HG02943 (cell line): ENCODE measurements at regions not wholly inside any gene's neighbourhood (a gene's known extent, or its start where the extent isn't known, plus 50 kb on each side); places are given as distances from the start of the nearest gene placed in this dataset.

Experiments used
- ATAC-seq: cut with Tn5 transposase; IDR thresholded peaks from one replicate; pipeline ENCODE4 v1.9.1; 2021; ENCODE audit warnings: mild to moderate bottlenecking, low read depth, moderate library complexity; ENCODE audit not compliant: unreplicated experiment

DNA sequence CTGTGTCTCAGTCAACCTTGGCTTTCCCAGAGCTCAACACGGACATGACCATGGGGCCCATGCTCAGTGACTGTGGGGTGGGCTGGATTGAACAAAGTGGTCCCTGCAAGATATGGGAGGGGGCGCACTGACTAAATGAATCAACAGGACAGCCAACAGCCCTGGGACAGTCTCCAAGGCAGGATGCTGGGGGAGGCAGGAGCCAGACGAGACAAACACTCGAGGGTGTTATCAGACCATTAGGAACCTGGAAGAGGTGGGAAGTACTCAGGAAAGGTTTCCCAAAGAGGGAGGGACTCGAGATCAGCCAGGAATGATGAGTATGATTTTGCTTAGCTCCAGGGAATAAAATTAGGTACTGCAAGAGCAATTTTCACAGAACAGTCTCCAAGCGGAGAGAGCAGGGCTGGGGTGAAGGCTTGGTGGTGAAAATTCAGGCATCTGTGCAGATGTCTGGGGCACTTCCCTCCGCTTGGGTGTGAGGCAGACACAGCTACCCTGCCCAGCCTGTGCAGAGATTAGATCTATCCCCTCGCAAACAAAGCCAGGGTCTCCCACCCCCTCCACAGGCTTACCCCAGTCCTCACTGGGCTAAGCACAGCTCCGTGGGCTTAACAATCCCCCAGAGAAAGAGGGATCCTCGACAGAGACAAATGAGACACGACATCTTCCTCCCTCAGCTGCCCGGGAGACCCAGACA is 261.1 kb upstream of the ZMIZ1 start:
- no peak for ATAC-seq

DNA sequence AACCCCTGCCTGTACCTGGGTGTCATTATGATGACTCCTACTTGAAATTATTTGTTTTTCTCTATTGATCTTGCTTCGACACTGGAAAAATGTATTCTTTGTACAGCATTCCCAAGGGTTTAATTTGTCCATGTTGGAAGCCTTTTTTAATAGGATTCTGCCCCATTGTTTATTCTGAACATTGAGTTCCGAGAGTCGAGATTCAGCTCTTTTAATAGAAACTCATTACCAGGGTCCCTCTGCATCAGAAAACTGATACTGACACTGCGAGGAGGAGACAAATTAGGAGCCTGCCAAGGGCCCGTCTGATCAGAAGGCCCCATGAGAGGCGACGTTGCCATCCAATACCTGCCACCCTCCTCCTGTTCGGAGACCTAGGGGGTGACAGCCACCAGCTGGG is 260.5 kb upstream of the ZMIZ1 start:
- no peak for ATAC-seq

DNA sequence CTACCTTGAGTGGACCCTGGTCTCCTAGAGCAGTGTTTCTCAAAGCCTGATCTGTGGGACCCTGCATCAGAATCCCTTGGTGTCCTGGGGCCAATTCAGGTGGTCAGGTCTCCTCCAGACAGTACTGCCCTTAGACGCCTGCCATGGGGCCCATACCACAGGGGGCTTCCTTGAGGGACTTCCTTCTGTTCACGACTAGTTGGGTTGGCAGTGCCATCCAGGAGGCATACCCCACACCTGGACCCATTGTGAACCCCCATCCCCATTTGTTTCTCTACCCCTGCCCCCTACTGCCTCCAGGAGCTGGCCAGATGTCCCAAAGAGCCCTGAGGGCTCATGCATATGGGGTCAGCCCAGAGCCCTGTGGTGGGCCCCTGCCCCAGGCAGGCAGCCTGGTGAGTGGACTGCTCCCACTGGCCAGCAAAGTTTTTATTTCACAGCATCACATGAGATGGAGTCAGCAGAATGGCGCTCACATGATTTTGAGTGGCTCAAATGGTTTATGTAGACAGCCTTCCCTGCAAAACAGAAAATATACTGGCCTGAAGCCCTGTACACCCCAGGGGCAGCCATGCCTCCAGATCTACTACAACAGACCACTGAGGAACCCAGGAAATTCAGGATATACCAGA is 259.9 kb upstream of the ZMIZ1 start:
- ATAC-seq: no peak

DNA sequence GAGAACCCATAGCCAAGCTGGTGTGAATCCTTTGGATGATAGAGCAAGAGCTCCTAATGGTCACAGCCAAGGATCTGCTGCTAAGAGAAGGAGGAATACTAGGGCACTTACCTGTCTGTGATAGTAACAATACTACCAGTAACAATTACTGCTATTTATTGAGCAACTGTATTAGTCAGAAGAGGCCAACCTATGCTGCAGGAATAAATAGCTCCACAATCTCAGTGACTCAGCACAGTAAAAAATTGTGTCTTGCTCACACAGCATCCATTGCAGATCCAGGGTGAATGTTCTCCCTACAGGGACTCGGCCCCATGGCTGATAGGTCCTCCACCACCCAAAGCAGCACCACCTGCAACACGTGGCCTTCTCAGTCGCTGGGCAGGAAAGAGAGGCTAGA is 257.6 kb upstream of the ZMIZ1 start:
- ATAC-seq: no peak

DNA sequence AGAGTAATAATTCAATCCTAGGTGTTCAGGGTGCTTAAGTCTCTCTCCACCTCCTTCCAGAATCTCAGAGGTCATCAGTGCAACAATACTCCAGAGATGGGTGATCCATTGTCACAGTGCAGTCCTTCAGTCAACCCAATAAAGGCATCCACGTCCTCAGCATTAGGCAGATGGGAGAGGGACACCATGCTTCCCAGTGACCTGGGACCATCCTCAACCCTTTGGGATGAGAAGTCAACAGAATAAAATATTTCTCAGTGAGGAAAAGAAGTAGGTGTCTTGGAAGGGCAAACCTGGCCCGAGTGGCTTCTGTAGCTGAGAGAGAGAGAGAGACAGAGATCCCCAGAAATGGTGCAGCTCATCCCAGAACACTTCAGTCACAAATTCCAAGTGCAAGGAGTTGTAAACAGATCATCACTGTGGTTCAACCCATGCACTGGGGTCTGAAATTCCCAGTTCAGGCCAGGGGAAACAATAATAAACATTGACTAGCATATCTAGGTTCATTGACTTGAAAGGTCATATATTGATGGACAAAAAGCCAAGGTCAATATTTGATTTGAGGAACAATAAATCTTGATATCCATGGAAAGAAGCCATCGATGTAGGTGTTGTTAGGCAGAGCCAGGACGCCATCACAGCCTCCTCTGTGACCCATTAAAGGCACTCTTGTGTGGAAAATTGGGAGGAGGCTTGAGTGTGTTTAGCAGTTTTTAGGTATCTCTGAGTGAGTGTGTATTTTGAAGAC is 256.0 kb upstream of the ZMIZ1 start:
- no peak for ATAC-seq

DNA sequence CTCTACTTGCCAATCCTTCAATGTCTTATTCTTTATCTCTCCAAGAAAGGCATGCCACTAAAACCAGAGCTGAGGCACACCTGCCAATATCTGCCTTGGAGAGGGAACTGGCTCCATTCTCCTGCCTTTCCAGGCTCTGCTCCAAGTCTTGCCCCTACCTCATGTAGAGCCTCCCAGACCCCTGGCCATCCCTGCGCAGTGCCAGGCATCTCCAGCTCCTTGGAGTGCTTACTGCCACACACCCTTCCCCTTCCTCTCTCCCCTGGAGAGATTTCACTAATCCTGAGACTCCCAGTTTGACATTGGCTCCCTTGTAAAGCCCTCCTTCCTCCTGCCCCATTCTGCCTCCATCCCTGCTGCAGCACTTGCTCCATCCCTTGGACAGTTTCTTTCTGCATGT is 255.2 kb upstream of the ZMIZ1 start:
- no peak for ATAC-seq

DNA sequence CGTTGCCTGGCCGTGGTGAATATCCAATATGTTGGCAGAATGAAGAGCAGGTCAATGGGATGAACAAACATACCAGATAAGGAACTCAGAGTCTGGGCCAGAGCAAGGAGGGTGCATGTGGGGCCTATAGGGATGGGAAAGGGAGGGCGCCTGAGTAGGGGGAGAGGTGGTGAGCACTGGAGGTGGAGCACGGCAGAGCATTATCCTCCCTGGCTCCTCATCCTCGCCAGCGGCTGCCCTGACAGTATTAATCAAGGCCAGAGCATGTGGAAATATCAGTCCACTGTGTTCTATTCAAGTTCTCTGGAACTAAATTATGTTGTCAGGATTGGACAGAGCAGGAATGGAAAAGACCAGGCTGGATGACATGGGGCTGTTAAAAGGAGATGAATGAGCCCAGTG is 254.8 kb upstream of the ZMIZ1 start:
- ATAC-seq: no peak

DNA sequence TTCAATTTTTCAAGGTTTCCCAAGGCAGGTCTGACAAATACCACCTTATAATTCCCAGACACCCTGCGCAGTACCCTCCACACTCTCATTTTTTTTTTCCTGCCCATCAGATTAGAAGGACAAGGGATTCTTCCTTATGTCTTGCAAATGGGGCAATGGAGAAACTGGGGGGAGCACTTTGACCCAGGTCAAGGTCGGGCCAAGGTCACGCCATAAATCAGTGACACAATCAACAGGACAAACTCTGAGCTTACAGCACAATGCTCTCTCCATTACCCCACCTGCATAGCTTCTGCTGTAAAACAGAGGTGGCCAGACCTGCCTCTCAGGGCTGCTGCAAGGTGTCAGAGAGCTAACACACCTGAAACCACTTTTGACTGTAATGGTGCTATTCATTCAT is 254.4 kb upstream of the ZMIZ1 start:
- ATAC-seq: no peak

DNA sequence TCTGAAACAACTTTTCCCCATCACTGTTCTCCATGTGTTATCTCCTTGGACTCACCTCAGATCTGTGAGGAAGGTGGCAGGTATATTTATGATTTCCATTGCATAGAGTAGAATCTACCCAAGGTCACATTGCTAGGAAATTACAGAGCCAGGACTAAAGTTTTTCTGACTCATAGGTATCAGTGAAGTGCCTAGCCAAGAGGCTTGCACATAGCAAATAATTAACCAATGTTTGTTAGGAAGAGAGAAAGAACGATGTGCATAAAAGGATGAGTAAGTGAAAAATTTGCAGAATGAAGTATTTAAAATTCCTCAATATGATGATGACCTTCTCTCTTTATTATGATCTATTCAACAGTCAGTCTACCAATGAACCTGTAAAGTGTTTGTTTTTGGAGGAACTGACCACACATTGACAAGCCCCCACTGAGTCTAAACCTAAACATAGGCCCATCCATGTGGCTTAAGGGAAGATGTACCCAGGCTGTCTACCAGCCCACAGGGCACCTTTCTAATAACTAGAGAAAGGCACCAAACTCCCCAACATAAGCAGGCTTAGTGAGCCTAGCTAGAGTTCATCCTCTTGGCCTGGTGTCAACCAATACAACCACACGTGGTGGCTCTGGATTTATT is 252.9 kb upstream of the ZMIZ1 start:
- no peak for ATAC-seq

DNA sequence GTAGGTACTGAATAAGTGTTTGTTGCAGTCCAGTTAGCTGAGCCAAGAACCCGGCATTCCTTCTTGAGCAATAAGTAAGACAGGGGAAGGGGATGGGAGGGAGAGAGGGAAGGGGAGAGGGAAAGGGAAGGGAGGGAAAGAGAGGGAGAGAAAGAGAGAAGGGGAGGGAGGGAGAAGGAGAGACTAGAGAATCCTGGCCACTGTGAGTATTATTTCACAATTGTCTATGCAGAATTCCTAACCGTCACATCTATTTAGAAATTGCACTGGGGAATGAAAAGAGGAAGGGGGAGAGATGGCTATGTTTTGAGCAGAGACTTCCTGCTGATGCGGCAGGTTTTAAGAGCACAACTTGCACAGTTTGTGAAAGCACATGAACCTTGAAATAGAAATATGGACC is 251.4 kb upstream of the ZMIZ1 start:
- ATAC-seq: no peak

DNA sequence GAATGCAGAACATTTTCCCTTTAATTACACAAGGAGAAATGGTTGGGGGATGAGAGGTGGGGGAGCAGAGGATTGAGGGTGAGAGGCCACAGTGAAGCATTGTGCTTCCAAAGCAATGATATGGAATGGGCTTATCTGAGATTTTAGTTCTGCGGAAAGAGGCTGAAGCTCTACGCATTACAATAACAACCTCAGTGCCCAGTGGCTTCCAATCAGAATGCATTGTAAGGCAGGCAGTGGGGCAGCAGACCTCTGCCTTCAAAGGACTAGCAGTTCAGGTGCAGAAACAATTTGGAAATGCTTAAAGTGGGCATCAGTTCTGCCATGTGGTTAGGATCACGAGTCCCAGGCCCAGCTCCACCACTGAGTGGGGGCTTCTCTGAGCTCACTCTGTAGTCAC is 251.0 kb upstream of the ZMIZ1 start:
- ATAC-seq: no peak

DNA sequence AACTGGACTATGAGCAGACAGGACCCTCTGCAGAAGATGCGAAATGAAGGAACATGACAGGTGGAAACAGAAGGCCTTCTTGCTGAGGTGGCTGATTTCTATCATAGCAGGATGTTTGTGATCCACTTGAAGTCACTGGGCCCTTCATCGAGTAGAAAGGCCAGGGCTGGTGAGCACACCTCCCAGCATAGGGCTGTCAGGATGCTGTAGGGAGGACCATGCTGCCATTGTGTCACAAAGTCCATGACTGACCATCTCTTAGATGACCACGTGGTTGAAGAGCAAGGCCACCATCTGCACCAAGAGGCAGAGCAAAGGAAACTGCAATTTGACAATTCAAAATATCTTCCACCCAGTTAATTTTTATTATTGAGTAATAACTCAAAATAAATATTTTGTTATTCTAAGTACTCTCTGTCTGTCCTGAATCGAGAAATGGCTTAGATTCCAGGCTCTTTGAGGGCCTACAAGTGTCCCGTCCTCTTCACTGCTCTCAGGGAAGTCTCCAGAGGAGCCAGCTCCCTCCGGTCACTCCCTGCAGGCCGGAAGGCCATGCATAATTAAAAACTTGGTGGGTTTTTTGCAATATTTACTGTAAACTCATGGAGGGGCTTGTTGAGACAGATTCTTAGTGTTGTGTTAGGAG is 249.3 kb upstream of the ZMIZ1 start:
- no peak for ATAC-seq

DNA sequence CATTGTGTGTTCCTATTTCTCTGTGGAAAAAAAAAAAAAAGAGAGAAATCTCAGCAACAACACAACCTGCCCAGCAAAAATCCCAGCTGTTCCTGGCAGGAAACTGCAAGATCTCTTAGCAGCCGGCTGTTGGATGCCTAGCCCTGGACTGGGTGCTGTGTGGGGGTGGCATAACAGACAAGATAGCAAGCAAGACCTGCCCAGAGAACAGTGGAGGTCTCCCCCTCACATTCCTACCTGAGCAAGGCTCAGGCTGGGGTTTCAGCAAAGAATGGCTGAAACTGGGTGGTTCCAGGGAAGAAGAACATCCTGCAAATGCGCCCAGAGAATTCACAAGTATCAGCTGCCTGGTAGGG is 248.8 kb upstream of the ZMIZ1 start:
- no peak for ATAC-seq

DNA sequence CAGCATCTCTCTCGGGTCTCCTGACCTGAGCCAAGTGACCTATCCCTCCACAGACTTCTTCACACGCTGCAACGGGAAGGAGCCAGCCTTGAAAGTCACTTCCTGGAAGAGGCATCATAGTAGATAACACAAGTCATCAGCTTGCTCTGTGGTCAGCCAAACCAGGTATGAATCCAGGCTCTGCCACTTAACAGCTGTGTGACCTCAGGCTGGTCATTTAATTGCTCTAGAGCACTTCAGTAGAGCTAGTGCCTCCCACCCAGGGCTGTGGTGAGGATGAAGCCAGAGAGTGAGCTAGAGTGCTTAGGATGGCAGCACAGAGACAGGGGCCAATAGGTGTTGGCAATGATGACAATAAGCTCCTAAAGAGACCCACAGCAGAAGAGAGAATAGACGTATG is 247.7 kb upstream of the ZMIZ1 start:
- ATAC-seq: no peak

DNA sequence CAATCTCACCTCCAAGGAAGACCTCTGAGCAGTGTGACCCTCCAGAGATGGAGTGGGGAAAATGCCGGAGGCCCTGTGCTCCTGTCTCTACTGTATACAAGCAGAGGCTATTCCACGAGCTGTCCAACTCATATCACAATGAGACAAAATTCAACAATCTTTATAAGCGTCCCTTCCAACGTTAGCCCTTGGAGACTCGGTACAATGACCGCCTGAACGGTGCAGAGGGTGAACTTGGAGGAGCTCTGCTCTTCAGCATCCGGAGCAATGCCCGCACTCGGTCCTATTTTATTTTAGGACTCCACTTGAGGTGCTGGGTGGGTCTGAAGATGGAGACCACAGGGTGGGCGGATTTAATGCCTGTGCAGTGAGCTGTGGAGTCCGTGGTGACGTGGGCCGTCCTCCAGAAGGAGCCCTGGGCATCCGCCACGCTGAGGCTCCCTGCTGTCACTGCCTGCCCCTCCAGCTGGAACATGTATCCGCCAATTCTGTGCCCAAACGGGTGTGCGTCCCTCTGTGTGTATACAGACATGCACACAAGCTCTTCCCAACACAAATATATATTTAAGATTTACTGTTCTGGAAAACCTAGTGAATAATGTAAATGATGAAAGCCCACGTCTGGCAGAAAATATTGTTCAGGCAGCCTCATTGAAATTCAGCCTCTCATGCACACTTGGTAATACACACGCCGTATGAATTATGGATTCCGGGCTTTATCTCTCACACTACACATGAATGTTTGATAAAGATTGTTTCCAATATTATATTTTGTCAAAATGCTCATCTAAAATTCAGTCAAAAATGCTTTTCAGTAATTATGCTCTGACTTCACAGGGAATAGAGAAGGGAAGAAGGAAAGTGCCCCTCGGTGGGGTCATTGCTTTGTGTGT is 239.9 kb upstream of the ZMIZ1 start:
- ATAC-seq: no peak

DNA sequence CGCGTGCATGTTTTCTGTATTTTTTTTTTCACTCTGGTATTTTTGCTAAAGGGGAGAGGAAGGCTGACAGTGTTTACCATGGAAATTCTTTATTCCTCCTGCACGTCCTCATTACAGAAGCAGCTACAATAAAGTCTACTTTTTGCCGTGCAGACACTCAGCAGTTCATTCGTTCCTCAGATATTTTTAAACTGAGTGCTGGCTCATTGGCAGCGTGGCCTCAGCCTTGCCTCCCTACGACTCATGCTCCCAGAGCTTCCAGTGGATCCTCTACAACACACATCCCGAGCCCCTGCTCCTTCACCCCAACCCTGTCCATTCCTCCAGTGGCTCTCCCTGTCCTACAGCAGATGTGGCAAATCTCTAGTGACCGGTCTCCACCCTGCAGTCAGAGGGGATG is 239.2 kb upstream of the ZMIZ1 start:
- ATAC-seq: no peak

DNA sequence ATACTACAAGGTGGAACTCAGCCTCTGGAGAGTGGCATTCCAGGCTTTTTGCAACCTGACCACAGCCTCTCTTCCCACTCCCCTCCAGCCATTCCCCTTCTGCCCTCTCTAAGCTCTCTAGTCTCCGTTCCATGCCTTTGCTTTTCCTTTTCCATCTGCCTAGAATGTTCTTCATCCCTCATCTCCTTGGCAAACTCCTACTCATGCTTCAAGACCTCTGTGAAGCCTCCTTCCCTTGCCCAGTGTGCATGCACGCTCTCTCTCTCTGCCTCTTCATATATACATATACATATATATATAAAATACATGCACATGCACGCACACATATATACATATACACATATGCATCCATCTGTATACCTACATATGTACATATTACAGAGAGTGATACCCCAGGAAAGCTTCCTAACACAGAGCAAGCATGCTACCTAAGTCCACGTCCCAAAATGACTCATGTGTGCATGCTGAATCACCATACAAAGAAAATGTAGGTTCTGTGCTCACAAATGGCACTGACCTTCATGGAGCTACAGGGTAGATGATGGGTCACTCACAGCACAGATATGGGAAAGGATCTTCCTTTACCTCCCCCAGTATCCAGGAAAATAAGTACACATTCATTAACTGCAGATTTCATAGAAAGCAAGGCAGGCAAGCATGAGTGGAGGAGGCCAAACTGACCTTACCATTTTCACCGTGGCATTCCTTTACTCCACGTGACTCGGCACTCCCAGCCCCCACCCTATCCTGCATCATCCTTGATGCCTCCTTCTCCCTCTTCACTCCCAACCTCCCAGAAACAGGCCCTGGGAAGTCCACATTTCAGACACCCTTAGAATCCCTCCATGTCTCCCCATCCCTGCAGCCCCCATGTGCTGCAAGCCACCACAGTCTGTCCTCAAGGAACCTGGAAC is 238.4 kb upstream of the ZMIZ1 start:
- ATAC-seq: no peak

DNA sequence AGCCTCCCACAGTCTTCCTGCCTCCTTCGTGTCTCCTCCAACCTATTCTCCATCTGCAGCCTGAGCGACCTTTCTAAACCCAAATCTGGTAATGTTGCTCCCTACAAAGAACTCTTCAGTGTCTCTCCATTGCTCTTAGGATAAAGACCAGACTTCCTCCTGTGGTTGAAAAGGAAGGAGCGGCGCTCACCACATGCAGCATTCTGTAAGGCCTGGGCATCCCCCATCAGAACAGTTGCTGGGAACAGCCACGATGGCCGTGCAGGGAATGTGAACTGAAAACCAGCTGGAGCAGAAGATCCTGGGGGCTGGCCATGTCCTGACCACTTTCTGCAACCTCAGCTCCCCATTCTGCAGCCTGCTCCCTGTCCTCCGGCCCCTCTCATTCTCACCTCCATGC is 237.8 kb upstream of the ZMIZ1 start:
- no peak for ATAC-seq

DNA sequence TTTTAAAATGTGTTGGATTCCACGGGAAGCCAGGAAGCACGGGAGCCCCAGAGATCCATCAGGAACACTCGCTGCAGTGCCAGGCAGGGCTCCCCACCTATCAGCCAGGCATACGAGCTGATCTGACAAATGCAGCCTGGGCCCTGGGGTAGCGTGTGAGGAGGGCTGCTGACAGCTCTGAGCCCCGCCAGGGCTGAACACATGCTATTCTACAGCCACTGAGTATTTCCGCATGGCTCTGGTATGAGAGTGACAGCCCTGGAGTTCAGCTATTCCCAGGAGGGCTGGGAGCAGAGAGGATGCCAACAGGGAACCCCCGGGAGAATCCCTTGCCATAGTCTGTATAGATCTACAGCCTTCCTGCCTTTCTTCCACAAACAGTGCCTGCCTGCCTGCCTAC is 237.3 kb upstream of the ZMIZ1 start:
- ATAC-seq: no peak
